ENCODE measurements at regions not wholly inside any gene's neighbourhood (a gene's known extent, or its start where the extent isn't known, plus 50 kb on each side); places are given as distances from the start of the nearest gene placed in this dataset.

DNA sequence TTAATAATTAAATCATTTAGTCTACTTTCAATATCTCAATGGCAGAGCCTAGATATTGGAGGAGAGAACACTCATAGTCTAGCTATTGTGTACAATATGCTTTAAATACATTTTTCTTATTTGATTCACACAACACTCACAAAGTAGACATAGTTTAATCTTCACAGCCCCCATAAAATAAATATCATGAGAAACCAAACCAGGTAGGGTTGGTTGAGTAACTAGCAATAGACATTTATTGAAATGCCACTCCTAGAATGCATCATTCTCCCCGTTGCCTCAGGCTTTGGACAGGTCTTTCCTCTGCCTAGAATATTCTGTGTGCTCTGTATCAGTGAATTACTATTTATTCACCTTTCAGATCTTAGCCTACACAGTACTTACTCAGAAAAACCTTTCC, 141.9 kb downstream of the CEMIP2 start:
- H3K36me3 ChIP-seq: no peaks in the 10 kb centered on the region
- no peaks in the 10 kb centered on the region for H3K4me1 ChIP-seq
- intact Hi-C loops (cut with DNase I): no loop called here
- H3K27me3 ChIP-seq: no peaks in the 10 kb centered on the region
- H3K9me3 ChIP-seq: no peaks in the 10 kb centered on the region
- no peak overlapping the region for H3K27ac ChIP-seq
- DNase-seq: no peak
- WGBS, 2 donors: 48 to 73% methylated on average over 1 of the region's 1 CpG
- H3K4me3 ChIP-seq: no peak overlapping the region
- TF ChIP-seq POLR2A (IDR thresholded peaks at IDR 0.05) (no peak), CTCF (IDR thresholded peaks at IDR 0.05) (no peak)

- Histone ChIP-seq H3K4me3 (no peak overlapping the region), H3K36me3 (no peaks in the 10 kb centered on the region), H3K4me1 (no peaks in the 10 kb centered on the region), H3K9me3 (no peaks in the 10 kb centered on the region), H3K27me3 (no peaks in the 10 kb centered on the region), H3K27ac (no peak overlapping the region)
- WGBS, 2 donors: 93% methylated on average over 3 of the region's 3 CpGs
- no peak for DNase-seq
- TF ChIP-seq POLR2A (IDR thresholded peaks at IDR 0.05) (no peak), CTCF (IDR thresholded peaks at IDR 0.05) (no peak)
- intact Hi-C loops (cut with DNase I): no loop called here
Observed at GRCh38 chr9:71624728-71625127, 143.6 kb downstream of the CEMIP2 start.

DNA sequence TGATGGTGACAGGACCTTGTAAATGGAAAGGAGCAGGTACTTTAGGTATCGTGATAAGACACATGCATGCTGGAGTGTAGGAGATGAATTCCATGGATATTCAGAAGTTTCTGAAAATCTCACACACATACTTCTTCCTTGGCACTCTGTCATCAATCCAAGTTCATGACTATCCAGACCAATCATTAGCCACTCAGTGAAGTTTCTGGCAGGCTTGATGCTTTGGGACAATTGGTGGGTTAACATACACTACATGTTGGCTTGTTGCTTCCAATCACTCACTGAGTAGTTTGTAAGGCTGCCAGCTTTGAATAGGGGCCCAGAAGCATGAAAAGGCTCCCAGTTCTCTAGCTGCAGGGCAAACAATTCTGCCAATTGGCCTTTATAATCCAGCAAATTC, 147.6 kb downstream of the CEMIP2 start:
- no peak for DNase-seq
- Histone ChIP-seq H3K4me3 (no peak overlapping the region), H3K9me3 (no peaks in the 10 kb centered on the region), H3K27me3 (no peaks in the 10 kb centered on the region), H3K4me1 (no peaks in the 10 kb centered on the region), H3K27ac (no peak overlapping the region), H3K36me3 (no peaks in the 10 kb centered on the region)
- WGBS, 2 donors: 44% methylated on average over 1 of the region's 1 CpG
- intact Hi-C loops (cut with DNase I): no loop called here
- TF ChIP-seq CTCF (IDR thresholded peaks at IDR 0.05) (no peak), POLR2A (IDR thresholded peaks at IDR 0.05) (no peak)

DNA sequence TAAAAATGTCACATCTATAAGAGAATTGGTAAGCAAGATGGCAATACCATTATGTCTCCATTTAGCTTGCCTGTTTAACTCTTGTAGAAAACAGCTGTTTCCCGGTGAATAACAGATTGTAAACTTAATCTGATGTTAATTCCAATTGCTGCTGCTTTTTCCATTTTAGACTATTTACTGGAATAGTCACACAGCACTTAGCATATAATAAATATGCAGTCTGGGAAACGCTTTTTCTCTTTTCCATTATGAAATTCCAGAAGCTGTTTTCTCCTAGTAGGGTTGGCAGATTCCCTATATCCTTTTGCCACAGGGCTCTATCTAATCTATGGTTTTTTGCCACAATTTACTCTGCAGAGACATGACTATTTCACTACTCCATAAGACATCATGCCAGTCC, 148.0 kb downstream of the CEMIP2 start:
- WGBS, 2 donors: 37 to 44% methylated on average over 2 of the region's 2 CpGs
- Histone ChIP-seq H3K27me3 (no peaks in the 10 kb centered on the region), H3K27ac (no peak overlapping the region), H3K4me1 (no peaks in the 10 kb centered on the region), H3K36me3 (no peaks in the 10 kb centered on the region), H3K4me3 (no peak overlapping the region), H3K9me3 (no peaks in the 10 kb centered on the region)
- intact Hi-C loops (cut with DNase I): no loop called here
- no peak for TF ChIP-seq CTCF (IDR thresholded peaks at IDR 0.05)
- TF ChIP-seq POLR2A (IDR thresholded peaks at IDR 0.05): no peak
- DNase-seq: no peak

GRCh38 chr9:71619926-71620325, 148.4 kb downstream of the CEMIP2 start:
- no peaks in the 10 kb centered on the region for H3K27me3 ChIP-seq
- TF ChIP-seq CTCF (IDR thresholded peaks at IDR 0.05): no peak
- no peaks in the 10 kb centered on the region for H3K4me1 ChIP-seq
- H3K36me3 ChIP-seq: no peaks in the 10 kb centered on the region
- no peaks in the 10 kb centered on the region for H3K9me3 ChIP-seq
- 81 to 88% methylated on average over 2 of the region's 2 CpGs for WGBS, 2 donors
- H3K4me3 ChIP-seq: no peak overlapping the region
- DNase-seq: no peak
- intact Hi-C loops (cut with DNase I): no loop called here
- H3K27ac ChIP-seq: no peak overlapping the region
